Common myeloid progenitor, CD34-positive (primary cell): ENCODE measurements at regions not wholly inside any gene's neighbourhood (a gene's known extent, or its start where the extent isn't known, plus 50 kb on each side); places are given as distances from the start of the nearest gene placed in this dataset.
"Not testable (repeated sequence)": the region's sequence is repeated elsewhere in the genome, so short reads cannot be mapped to it uniquely, and the experiment has no call there.

Source experiments
- CTCF ChIA-PET: fragments of 350-600 bp; sonication (Branson Sonifier 250); formaldehyde crosslinking; loops from one replicate; lab custom pipeline; 2021; ENCODE audit warnings: antibody characterized with exemption; lab: Charles Lee
- POLR2A ChIA-PET: fragments of 350-600 bp; sonication (Branson Sonifier 250); formaldehyde crosslinking; loops from one replicate; lab custom pipeline; 2021; ENCODE audit warnings: antibody characterized with exemption; lab: Charles Lee
- DNase-seq, 3 donors: peaks; one replicate each; pipeline versions ENCODE4 v3.0.0 to v3.0.0-alpha.2; 2013
- H3K27ac ChIP-seq, 2 experiments: 1 replicate in 1 of 2; 2 replicates in 1 of 2; pipeline ENCODE4 v1.7.0; 2013; ENCODE audit warnings: inconsistent platforms in 2 of 2, low read length in 2 of 2, mild to moderate bottlenecking in 2 of 2, low read depth in 1 of 2, moderate library complexity in 1 of 2; ENCODE audit not compliant: severe bottlenecking in 2 of 2, insufficient read depth in 1 of 2, poor library complexity in 1 of 2
- H3K27me3 ChIP-seq, 5 experiments: replicated peaks in 2 of 5; 1 replicate in 3 of 5; 2 replicates in 2 of 5; pipeline versions ENCODE4 v1.6.1 to v1.7.0; 2013; ENCODE audit warnings: low read length in 4 of 5, mild to moderate bottlenecking in 2 of 5, moderate library complexity in 2 of 5, inconsistent platforms in 1 of 5; ENCODE audit not compliant: insufficient read depth in 5 of 5, control insufficient read depth in 4 of 5
- H3K36me3 ChIP-seq, 4 experiments: 1 replicate in 2 of 4; 2 replicates in 2 of 4; pipeline versions ENCODE4 v1.6.1 to v1.7.0; 2013; ENCODE audit warnings: low read length in 3 of 4, control low read depth in 1 of 4, mild to moderate bottlenecking in 1 of 4; ENCODE audit not compliant: control insufficient read depth in 4 of 4, insufficient read depth in 4 of 4
- H3K4me1 ChIP-seq, 4 experiments: 1 replicate in 3 of 4; 2 replicates in 1 of 4; pipeline versions ENCODE4 v1.6.1 to v1.7.1; 2013; ENCODE audit warnings: low read length in 3 of 4, mild to moderate bottlenecking in 3 of 4, control low read depth in 1 of 4, inconsistent platforms in 1 of 4, moderate library complexity in 1 of 4; ENCODE audit not compliant: control insufficient read depth in 4 of 4, insufficient read depth in 4 of 4; ENCODE audit errors: control extremely low read depth in 1 of 4
- H3K4me3 ChIP-seq, 7 experiments: 1 replicate in 4 of 7; 2 replicates in 3 of 7; pipeline versions ENCODE4 v1.5.1 to v1.7.0; 2013; ENCODE audit warnings: mild to moderate bottlenecking in 7 of 7, low read length in 6 of 7, moderate library complexity in 6 of 7, inconsistent platforms in 2 of 7, low read depth in 2 of 7, control low read depth in 1 of 7; ENCODE audit not compliant: insufficient read depth in 4 of 7, control insufficient read depth in 1 of 7; ENCODE audit errors: extremely low read depth in 1 of 7
- H3K9me3 ChIP-seq, 5 experiments: 1 replicate in 4 of 5; 2 replicates in 1 of 5; pipeline versions ENCODE4 v1.6.1 to v1.7.1; 2013; ENCODE audit warnings: low read length in 4 of 5, mild to moderate bottlenecking in 2 of 5, inconsistent platforms in 1 of 5, low read depth in 1 of 5, moderate library complexity in 1 of 5; ENCODE audit not compliant: control insufficient read depth in 4 of 5, insufficient read depth in 2 of 5; ENCODE audit errors: control extremely low read depth in 1 of 5
- WGBS: methylation state at CpG from one replicate; pipeline ENCODE4 v1.1.5; 2013; ENCODE audit not compliant: insufficient coverage; 5-methylcytosine and 5-hydroxymethylcytosine counted together

DNA sequence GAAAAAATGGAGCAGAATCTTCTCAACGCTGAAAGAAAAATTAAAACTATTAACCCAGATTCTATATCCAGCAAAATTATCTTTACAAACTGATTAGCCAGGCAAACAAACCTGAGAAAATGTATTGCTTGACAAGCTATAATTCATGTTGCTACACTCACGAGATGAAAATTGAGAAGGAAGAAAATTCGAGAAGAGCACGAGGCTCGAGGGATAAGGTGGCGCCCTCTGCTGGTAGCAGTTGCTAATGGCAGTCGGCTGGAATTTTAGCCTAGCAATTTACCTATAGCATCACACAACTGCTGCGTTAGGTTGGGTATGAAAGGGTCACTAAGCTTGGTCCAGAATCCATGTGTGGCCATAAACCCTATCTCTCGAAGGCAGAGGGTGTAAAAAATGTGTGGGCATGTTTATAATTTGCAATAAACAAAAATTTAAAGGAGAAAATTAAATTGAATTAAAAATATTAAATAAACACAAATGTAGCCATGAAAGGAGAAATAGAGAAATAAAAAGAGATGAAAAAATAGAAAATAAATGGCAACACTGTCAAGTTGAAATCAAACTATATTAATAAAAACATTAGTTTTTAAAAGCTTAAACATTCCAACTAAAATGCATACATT, 126.6 kb downstream of the PPP4R3C start:
- Histone ChIP-seq H3K36me3 (no peaks in the 10 kb centered on the region), H3K4me3 (no peak overlapping the region)
- peak in 2 of 3 donors; percentile 37 to 48 for DNase-seq

DNA sequence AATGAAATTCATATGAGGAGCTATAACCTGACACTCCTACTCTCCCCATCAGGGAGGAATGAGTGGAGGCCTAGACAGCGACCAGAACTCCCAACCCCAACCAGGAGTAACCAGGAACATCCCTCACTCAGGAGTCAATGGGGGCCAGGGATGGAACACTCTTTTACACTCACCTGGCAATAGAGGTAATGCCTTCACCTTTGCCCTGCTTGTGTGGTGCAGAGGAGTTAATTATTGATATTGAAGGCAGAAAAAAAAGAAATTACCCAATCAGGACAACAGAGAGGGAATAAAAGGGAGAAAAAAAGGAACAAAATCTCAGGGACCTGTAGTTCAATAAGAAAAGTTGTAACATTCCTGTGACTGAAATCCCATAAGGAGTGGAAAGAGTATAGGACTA, 141.5 kb downstream of the PPP4R3C start:
- Histone ChIP-seq H3K9me3 (no peaks in the 10 kb centered on the region), H3K27me3 (no peaks in the 10 kb centered on the region), H3K4me1 (no peaks in the 10 kb centered on the region), H3K4me3 (no peak overlapping the region), H3K27ac (no peak overlapping the region), H3K36me3 (no peaks in the 10 kb centered on the region)
- ChIA-PET CTCF (no interaction called here), POLR2A (interaction anchor here (0.5 kb wide), 1 partner anchor 196 kb away, joined by 8 read pairs; no protein-coding TSS in a partner anchor)
- WGBS, result no CpG with 5 or more reads among the region's 1 CpG
- no peak for DNase-seq

More for the DNA sequence above, 126.6 kb downstream of the PPP4R3C start:
- ChIA-PET CTCF (interaction anchor here (1.2 kb wide), 1 partner anchor 10 kb away, joined by 4 read pairs; no protein-coding TSS in a partner anchor), POLR2A (no interaction called here)
- Histone ChIP-seq H3K27me3 (no peaks in the 10 kb centered on the region), H3K9me3 (no peaks in the 10 kb centered on the region), H3K4me1 (no peaks in the 10 kb centered on the region), H3K27ac (no peak overlapping the region)
- WGBS, result 83% methylated on average over 1 of the region's 9 CpGs

DNA sequence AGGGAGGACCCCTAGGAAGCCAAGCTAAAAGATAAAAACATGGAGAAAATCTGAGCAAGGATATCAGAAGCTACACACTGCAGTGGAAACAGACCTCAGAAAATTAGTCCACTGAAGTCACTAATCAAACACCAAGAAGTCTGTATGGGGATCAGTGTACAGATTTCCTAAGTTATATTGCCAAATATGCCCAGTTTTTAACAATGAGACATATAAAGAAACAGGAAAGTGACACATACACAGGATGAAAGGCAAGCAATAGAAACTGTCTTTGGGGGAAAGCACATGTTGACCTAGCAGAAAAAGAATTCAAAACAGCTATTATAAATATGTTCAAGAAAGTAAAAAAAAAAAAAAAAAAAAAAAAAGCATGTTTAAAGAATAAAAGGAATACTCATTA, 153.7 kb downstream of the PPP4R3C start:
- H3K9me3 ChIP-seq, result no peaks in the 10 kb centered on the region
- DNase-seq, result no peak
- ChIA-PET POLR2A (no interaction called here), CTCF (no interaction called here)
- no peaks in the 10 kb centered on the region for H3K36me3 ChIP-seq
- H3K4me3 ChIP-seq, result no peak overlapping the region
- no peaks in the 10 kb centered on the region for H3K4me1 ChIP-seq
- no peak overlapping the region for H3K27ac ChIP-seq
- no peaks in the 10 kb centered on the region for H3K27me3 ChIP-seq

DNA sequence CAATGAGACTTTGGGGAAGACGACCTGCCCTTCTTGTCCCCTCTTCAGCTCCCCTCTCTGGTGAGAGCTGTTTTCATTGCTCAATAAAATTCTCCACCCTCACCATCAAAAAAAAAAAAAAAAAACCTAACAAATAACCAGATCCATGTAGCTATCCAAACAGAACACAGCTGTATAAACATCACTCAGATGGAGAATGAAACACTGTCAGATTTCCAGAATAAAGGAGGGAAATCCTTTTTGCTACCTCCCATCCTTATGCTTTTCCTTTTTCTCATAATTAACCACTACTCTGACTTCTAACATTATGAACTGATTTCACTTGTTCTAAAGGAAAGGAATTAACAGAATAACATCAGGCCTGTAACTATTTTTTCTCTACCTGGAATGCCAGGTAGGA, 155.6 kb downstream of the PPP4R3C start:
- 50% methylated on average over 1 of the region's 1 CpG for WGBS
- CTCF ChIA-PET, result no interaction called here
- H3K27me3 ChIP-seq, result no peaks in the 10 kb centered on the region
- DNase-seq, result no peak
- no peaks in the 10 kb centered on the region for H3K4me1 ChIP-seq
- H3K36me3 ChIP-seq, result no peaks in the 10 kb centered on the region
- POLR2A ChIA-PET, result no interaction called here
- no peaks in the 10 kb centered on the region for H3K9me3 ChIP-seq
- no peak overlapping the region for H3K27ac ChIP-seq
- H3K4me3 ChIP-seq, result no peak overlapping the region

DNA sequence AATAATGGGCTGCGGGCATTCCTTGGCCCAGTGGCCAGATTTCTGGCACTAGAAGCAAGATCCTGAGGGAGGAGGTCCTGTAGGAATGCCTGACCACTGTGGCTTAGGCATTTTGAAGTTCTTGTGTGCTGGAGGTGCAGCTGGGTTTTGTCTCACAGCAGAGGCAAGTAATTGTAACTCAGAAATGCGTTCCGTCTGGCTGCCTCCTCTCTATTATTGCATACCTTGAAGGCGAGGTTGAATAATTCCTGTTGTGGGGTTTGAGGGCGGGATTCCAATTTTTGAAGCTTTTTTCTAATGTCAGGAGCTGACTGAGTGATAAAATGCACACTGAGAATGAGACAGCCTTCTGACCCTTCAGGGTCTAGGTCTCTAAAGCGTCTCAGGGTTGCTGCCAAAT, 170.6 kb downstream of the PPP4R3C start:
- H3K4me3 ChIP-seq, H3K27ac ChIP-seq, CTCF ChIA-PET, POLR2A ChIA-PET, H3K4me1 ChIP-seq, H3K36me3 ChIP-seq, DNase-seq, H3K27me3 ChIP-seq, H3K9me3 ChIP-seq: not testable (repeated sequence)
- WGBS, result 79% methylated on average over 6 of the region's 6 CpGs

DNA sequence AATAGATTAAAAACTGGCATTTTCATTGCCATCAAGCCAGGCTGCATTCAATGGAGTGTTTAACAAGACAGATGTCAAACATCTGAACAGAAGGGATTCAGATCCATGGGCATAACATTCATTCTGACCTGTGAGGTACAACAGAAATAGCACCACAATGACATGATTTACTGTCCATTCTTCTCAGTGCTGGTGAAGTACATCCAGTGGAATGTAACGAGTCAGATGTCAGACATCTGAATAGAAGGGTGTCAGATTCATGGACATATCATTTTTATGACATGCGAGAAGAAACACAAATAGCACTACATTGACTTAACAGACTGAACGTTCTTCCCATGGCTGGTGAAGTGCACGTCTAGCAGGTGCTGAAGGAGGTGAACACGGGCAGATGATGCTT, 186.4 kb downstream of the PPP4R3C start:
- Histone ChIP-seq H3K4me1 (no peaks in the 10 kb centered on the region), H3K4me3 (no peak overlapping the region), H3K27me3 (no peaks in the 10 kb centered on the region), H3K27ac (no peak overlapping the region), H3K9me3 (no peaks in the 10 kb centered on the region), H3K36me3 (no peaks in the 10 kb centered on the region)
- WGBS, result 88% methylated on average over 4 of the region's 5 CpGs
- ChIA-PET CTCF (no interaction called here), POLR2A (no interaction called here)
- DNase-seq, result no peak

DNA sequence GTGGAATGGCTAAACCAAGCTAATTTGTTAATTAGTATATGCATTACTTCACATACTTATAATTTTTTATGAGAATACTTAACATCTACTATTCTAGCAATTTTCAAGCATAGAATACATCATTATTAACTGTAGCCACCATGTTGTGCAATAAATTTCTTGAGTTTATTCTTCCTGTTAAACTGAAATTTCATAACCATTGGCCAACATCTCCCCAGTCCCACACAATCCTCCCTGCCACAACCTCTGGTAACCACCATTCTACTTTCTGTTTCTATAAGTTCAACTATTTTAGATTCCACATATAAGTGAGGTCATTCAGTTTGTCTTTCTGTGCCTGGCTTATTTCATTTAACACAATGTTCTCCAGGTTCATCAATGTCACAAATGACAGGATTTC, 208.5 kb downstream of the PPP4R3C start:
- ChIA-PET CTCF (no interaction called here), POLR2A (no interaction called here)
- Histone ChIP-seq H3K27ac (no peak overlapping the region), H3K36me3 (no peaks in the 10 kb centered on the region), H3K4me3 (no peak overlapping the region), H3K27me3 (no peaks in the 10 kb centered on the region), H3K4me1 (no peaks in the 10 kb centered on the region), H3K9me3 (no peaks in the 10 kb centered on the region)
- DNase-seq, result no peak
